OCI-LY1 (cell line): ENCODE measurements at regions not wholly inside any gene's neighbourhood (a gene's known extent, or its start where the extent isn't known, plus 50 kb on each side); places are given as distances from the start of the nearest gene placed in this dataset.

Source experiments
- CTCF ChIP-seq: fragments of 200-600 bp; sonication (generic), shearing (Covaris generic); IDR thresholded peaks from 2 replicates; pipeline ENCODE4 v1.5.1; 2017; ENCODE audit warnings: mild to moderate bottlenecking, antibody characterized with exemption, low read length, moderate library complexity, mixed read lengths
- EZH2 ChIP-seq: fragments of 200-600 bp; sonication (generic), shearing (Covaris generic); IDR thresholded peaks from 2 replicates; pipeline ENCODE4 v1.8.0; 2017; ENCODE audit warnings: borderline replicate concordance, mixed run types, mild to moderate bottlenecking, antibody characterized with exemption, low read length, moderate library complexity, mixed read lengths

GRCh38 chr4:43758836-43759235 lies 689.8 kb downstream of the KCTD8 start:
- TF ChIP-seq CTCF (no peak), EZH2 (no peak)
